ENCODE measurements at regions not wholly inside any gene's neighbourhood (a gene's known extent, or its start where the extent isn't known, plus 50 kb on each side); places are given as distances from the start of the nearest gene placed in this dataset.

DNA sequence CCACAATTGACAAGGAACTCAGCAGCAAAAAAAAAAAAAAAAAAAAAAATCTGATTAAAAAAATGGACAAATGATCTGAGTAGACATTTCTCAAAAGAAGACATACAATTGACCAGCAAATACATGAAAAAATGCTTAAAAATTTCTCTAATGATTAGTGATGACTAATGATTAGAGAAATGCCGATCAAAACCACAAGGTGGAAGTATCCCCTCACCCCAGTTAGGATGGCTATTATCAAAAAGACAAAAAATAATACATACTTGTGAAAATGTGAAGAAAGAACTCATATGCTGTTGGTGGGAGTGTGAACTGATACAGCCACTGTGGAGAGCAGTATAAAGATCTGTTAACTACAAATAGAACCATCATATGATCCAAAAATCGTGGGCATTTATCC, 245.3 kb downstream of the OSTF1 start:
- TF ChIP-seq EZH2 (IDR thresholded peaks at IDR 0.05; ENCODE audit: borderline replicate concordance, insufficient read depth, low read depth, low read length, poor library complexity, severe bottlenecking) = no peak
- TF ChIP-seq, protein P1, sequence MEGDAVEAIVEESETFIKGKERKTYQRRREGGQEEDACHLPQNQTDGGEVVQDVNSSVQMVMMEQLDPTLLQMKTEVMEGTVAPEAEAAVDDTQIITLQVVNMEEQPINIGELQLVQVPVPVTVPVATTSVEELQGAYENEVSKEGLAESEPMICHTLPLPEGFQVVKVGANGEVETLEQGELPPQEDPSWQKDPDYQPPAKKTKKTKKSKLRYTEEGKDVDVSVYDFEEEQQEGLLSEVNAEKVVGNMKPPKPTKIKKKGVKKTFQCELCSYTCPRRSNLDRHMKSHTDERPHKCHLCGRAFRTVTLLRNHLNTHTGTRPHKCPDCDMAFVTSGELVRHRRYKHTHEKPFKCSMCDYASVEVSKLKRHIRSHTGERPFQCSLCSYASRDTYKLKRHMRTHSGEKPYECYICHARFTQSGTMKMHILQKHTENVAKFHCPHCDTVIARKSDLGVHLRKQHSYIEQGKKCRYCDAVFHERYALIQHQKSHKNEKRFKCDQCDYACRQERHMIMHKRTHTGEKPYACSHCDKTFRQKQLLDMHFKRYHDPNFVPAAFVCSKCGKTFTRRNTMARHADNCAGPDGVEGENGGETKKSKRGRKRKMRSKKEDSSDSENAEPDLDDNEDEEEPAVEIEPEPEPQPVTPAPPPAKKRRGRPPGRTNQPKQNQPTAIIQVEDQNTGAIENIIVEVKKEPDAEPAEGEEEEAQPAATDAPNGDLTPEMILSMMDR (IDR thresholded peaks at IDR 0.05) = no peak

Measured in B cell (primary cell).